SJCRH30 (cell line): ENCODE measurements at regions not wholly inside any gene's neighbourhood (a gene's known extent, or its start where the extent isn't known, plus 50 kb on each side); places are given as distances from the start of the nearest gene placed in this dataset.
A peak's percentile ranks its signal among the peaks of the same experiment; 100 is the strongest.

ENCODE experiments used
- DNase-seq, 2 experiments: peaks; one replicate each; pipeline ENCODE4 v3.0.0-alpha.2; 2015 to 2020
- H3K27ac ChIP-seq: fragments of 250-450 bp; sonication (Bioruptor Pico); 2 replicates; pipeline ENCODE4 v1.5.1; 2020; ENCODE audit warnings: mild to moderate bottlenecking, moderate library complexity
- H3K27me3 ChIP-seq: fragments of 250-450 bp; sonication (Bioruptor Pico); 2 replicates; pipeline ENCODE4 v1.5.1; 2020; ENCODE audit warnings: mild to moderate bottlenecking, moderate library complexity
- H3K36me3 ChIP-seq: fragments of 250-450 bp; sonication (Bioruptor Pico); 2 replicates; pipeline ENCODE4 v1.5.1; 2020; ENCODE audit warnings: mild to moderate bottlenecking, moderate library complexity
- H3K4me1 ChIP-seq: fragments of 250-450 bp; sonication (Bioruptor Pico); 2 replicates; pipeline ENCODE4 v1.5.1; 2020; ENCODE audit warnings: mild to moderate bottlenecking, moderate library complexity
- H3K4me3 ChIP-seq: fragments of 250-450 bp; sonication (Bioruptor Pico); 2 replicates; pipeline ENCODE4 v1.5.1; 2020; ENCODE audit warnings: mild to moderate bottlenecking, moderate library complexity
- H3K9me3 ChIP-seq: fragments of 250-450 bp; sonication (Bioruptor Pico); replicated peaks from 2 replicates; pipeline ENCODE4 v1.5.1; 2020; ENCODE audit warnings: mild to moderate bottlenecking, moderate library complexity

- Histone ChIP-seq H3K27ac (no peak overlapping the region), H3K4me1 (no peaks in the 10 kb centered on the region), H3K4me3 (no peak overlapping the region), H3K27me3 (0 out of 2 replicates have a peak, but pooled peaks cover 3% of the 10 kb centered on the region), H3K36me3 (no peaks in the 10 kb centered on the region), H3K9me3 (no peaks in the 10 kb centered on the region)
- no peak for DNase-seq
Measured at GRCh38 chr6:71577766-71578165, 289.2 kb downstream of the OGFRL1 start.

GRCh38 chr6:71579902-71580301 lies 291.3 kb downstream of the OGFRL1 start:
- no peaks in the 10 kb centered on the region for H3K36me3 ChIP-seq
- DNase-seq = no peak
- H3K4me3 ChIP-seq = no peak overlapping the region
- H3K27me3 ChIP-seq = 0 out of 2 replicates have a peak, but pooled peaks cover 3% of the 10 kb centered on the region
- H3K27ac ChIP-seq = no peak overlapping the region
- no peaks in the 10 kb centered on the region for H3K4me1 ChIP-seq
- no peaks in the 10 kb centered on the region for H3K9me3 ChIP-seq

- no peaks in the 10 kb centered on the region for H3K4me1 ChIP-seq
- H3K27ac ChIP-seq = no peak overlapping the region
- H3K9me3 ChIP-seq = no peaks in the 10 kb centered on the region
- H3K27me3 ChIP-seq = no peaks in the 10 kb centered on the region
- DNase-seq = no peak
- H3K4me3 ChIP-seq = no peak overlapping the region
- H3K36me3 ChIP-seq = no peaks in the 10 kb centered on the region
Measured at GRCh38 chr6:71582820-71583219, 294.2 kb downstream of the OGFRL1 start.

GRCh38 chr6:71584712-71585436 lies 296.3 kb downstream of the OGFRL1 start:
- Histone ChIP-seq H3K4me3 (no peak overlapping the region), H3K27ac (no peak overlapping the region), H3K9me3 (no peaks in the 10 kb centered on the region), H3K36me3 (no peaks in the 10 kb centered on the region), H3K27me3 (no peaks in the 10 kb centered on the region), H3K4me1 (no peaks in the 10 kb centered on the region)
- no peak for DNase-seq

DNA sequence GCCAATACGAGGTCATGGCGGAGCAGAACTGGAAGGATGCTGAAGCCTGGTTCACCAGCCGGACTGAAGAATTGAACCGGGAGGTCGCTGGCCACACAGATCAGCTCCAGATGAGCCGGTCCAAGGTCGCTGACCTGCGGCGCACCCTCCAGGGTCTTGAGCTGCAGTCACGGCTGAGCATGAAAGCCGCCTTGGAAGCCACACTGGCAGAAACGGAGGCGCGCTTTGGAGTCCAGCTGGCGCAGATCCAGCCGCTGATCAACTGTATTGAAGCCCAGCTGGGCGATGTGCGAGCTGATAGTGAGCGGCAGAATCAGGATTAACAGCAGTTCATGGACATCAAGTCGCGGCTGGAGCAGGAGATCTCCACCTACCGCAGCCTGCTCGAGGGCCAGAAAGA lies 296.9 kb downstream of the OGFRL1 start:
- Histone ChIP-seq H3K27ac (no peak overlapping the region), H3K27me3 (no peaks in the 10 kb centered on the region), H3K36me3 (no peaks in the 10 kb centered on the region), H3K4me1 (no peaks in the 10 kb centered on the region), H3K9me3 (no peaks in the 10 kb centered on the region), H3K4me3 (no peak overlapping the region)
- no peak for DNase-seq

- H3K4me1 ChIP-seq = no peaks in the 10 kb centered on the region
- no peaks in the 10 kb centered on the region for H3K9me3 ChIP-seq
- H3K27ac ChIP-seq = no peak overlapping the region
- no peaks in the 10 kb centered on the region for H3K36me3 ChIP-seq
- no peak for DNase-seq
- no peaks in the 10 kb centered on the region for H3K27me3 ChIP-seq
- H3K4me3 ChIP-seq = no peak overlapping the region
Measured at GRCh38 chr6:71588490-71588889, 297.9 kb upstream of the RIMS1 start.

GRCh38 chr6:71589254-71589653 lies 297.1 kb upstream of the RIMS1 start:
- Histone ChIP-seq H3K9me3 (no peaks in the 10 kb centered on the region), H3K4me3 (no peak overlapping the region), H3K27ac (no peak overlapping the region), H3K4me1 (no peaks in the 10 kb centered on the region), H3K27me3 (0 out of 2 replicates have a peak, but pooled peaks cover 2% of the 10 kb centered on the region), H3K36me3 (no peaks in the 10 kb centered on the region)
- no peak for DNase-seq

GRCh38 chr6:71592643-71593042 lies 293.7 kb upstream of the RIMS1 start:
- Histone ChIP-seq H3K27me3 (0 out of 2 replicates have a peak, but pooled peaks cover 2% of the 10 kb centered on the region), H3K36me3 (no peaks in the 10 kb centered on the region), H3K27ac (no peak overlapping the region), H3K4me3 (no peak overlapping the region), H3K4me1 (no peaks in the 10 kb centered on the region), H3K9me3 (no peaks in the 10 kb centered on the region)
- no peak for DNase-seq

- no peaks in the 10 kb centered on the region for H3K36me3 ChIP-seq
- no peak overlapping the region for H3K27ac ChIP-seq
- H3K4me3 ChIP-seq = no peak overlapping the region
- no peaks in the 10 kb centered on the region for H3K27me3 ChIP-seq
- no peaks in the 10 kb centered on the region for H3K4me1 ChIP-seq
- no peaks in the 10 kb centered on the region for H3K9me3 ChIP-seq
- DNase-seq = no peak
Measured at GRCh38 chr6:71599359-71599758, 287.0 kb upstream of the RIMS1 start.

DNA sequence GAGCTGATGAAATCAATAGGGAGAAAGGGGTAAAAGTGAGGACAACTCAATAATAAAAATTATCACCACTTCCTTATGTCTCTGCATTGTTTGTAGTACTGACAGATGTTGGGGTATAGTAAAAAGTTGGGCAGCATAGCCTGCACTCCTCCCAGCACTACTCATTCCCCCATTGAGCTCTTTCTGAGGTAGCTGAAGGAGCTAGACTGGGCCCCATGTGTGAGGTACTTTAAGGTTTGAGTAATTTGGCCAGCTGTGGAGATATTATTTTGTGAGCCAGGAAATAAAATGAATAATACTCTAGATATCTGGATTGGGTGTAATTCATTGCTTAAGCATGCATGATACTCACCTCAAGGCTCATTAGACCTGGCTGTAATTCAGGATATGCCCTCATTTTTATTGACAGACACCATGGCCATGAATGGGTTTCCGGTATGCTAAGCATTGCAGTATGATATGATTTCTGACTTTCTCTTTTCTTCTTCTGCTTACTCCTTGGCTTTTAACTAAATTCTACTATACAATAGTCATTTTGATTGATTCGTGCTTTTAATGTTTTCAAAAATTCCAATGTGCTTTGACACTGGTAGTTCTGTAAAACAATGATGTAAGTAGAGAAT lies 283.9 kb upstream of the RIMS1 start:
- no peak for DNase-seq
- H3K4me3 ChIP-seq = no peak overlapping the region
- H3K27ac ChIP-seq = no peak overlapping the region

DNA sequence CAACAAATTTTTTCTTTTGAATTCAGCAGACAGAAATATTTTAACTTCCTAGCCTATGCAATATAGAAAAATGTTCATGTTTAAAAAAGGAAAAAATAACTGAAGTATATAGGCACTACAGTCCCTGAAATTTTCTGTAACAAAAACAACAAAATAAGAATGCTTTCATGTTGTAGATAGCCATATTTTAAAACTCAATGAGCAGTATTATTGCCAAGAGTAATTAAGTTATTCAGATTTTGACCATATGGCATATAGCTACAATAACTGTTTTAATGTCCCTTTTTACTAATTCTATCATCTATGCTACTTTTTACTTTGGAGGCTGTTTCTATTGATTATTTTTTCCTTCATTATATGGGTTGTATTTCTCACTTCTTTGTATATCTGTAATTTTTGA lies 283.3 kb upstream of the RIMS1 start:
- H3K9me3 ChIP-seq = no peaks in the 10 kb centered on the region
- H3K27me3 ChIP-seq = no peaks in the 10 kb centered on the region
- H3K27ac ChIP-seq = no peak overlapping the region

More for the DNA sequence above, 283.9 kb upstream of the RIMS1 start:
- Histone ChIP-seq H3K9me3 (no peaks in the 10 kb centered on the region), H3K4me1 (no peaks in the 10 kb centered on the region), H3K36me3 (no peaks in the 10 kb centered on the region), H3K27me3 (no peaks in the 10 kb centered on the region)

GRCh38 chr6:71608646-71609045 lies 277.7 kb upstream of the RIMS1 start:
- Histone ChIP-seq H3K4me1 (no peaks in the 10 kb centered on the region), H3K36me3 (no peaks in the 10 kb centered on the region)
- DNase-seq = no peak

More for the DNA sequence above, 283.3 kb upstream of the RIMS1 start:
- H3K36me3 ChIP-seq = no peaks in the 10 kb centered on the region
- H3K4me1 ChIP-seq = no peaks in the 10 kb centered on the region
- DNase-seq = no peak
- H3K4me3 ChIP-seq = no peak overlapping the region

GRCh38 chr6:71619836-71620235 lies 266.5 kb upstream of the RIMS1 start:
- Histone ChIP-seq H3K36me3 (no peaks in the 10 kb centered on the region), H3K4me3 (no peak overlapping the region), H3K4me1 (no peaks in the 10 kb centered on the region), H3K27ac (no peak overlapping the region), H3K27me3 (no peaks in the 10 kb centered on the region), H3K9me3 (no peaks in the 10 kb centered on the region)
- no peak for DNase-seq

More at GRCh38 chr6:71608646-71609045, 277.7 kb upstream of the RIMS1 start:
- Histone ChIP-seq H3K27ac (no peak overlapping the region), H3K9me3 (no peaks in the 10 kb centered on the region), H3K27me3 (no peaks in the 10 kb centered on the region), H3K4me3 (no peak overlapping the region)

- no peaks in the 10 kb centered on the region for H3K36me3 ChIP-seq
- peak in 1 of 2 experiments; percentile 49 for DNase-seq
- H3K9me3 ChIP-seq = no peaks in the 10 kb centered on the region
- no peak overlapping the region for H3K27ac ChIP-seq
- no peaks in the 10 kb centered on the region for H3K27me3 ChIP-seq
- no peaks in the 10 kb centered on the region for H3K4me1 ChIP-seq
- no peak overlapping the region for H3K4me3 ChIP-seq
Measured at GRCh38 chr6:71621918-71622519, 264.3 kb upstream of the RIMS1 start.

DNA sequence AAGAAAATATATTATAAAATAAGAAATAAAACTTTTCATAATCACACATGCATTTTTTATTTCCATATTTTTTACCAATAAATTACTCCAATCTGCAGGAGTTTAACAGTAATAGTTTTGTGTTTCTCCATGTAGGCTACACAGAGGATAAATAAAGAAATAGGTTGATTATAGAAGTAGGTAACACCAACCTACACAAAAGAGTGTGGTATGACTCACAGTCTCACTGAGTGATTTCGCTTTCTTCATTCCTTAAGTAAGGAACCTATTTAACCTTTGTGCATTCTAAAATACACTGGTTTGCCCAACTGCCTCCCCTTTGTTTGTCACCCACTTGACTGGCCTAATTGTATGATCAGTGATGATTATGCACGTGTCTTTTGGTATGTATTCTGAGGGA lies 244.2 kb upstream of the RIMS1 start:
- Histone ChIP-seq H3K4me3 (no peak overlapping the region), H3K4me1 (no peaks in the 10 kb centered on the region), H3K27ac (no peak overlapping the region), H3K27me3 (no peaks in the 10 kb centered on the region), H3K9me3 (no peaks in the 10 kb centered on the region), H3K36me3 (no peaks in the 10 kb centered on the region)
- DNase-seq = no peak
